Uterus (tissue), 3 donors: ENCODE measurements at regions not wholly inside any gene's neighbourhood (a gene's known extent, or its start where the extent isn't known, plus 50 kb on each side); places are given as distances from the start of the nearest gene placed in this dataset.

Source experiments
- DNase-seq, 2 donors: peaks; one replicate each; pipeline ENCODE4 v3.0.0-alpha.2; 2019 to 2020
- H3K27ac ChIP-seq, 2 donors: fragments of 200-600 bp; sonication (generic); 1 replicate in 1 of 2; 2 replicates in 1 of 2; pipeline ENCODE4 v1.5.1; 2016 to 2018
- H3K27me3 ChIP-seq, 2 donors: fragments of 200-600 bp; sonication (generic); one replicate each; pipeline ENCODE4 v1.5.1; 2018 to 2019; ENCODE audit warnings: control low read depth in 1 of 2
- H3K36me3 ChIP-seq, 2 donors: fragments of 200-600 bp; sonication (generic); one replicate each; pipeline ENCODE4 v1.5.1; 2019; ENCODE audit warnings: control low read depth in 1 of 2
- H3K4me1 ChIP-seq, 2 donors: fragments of 200-600 bp; sonication (generic); one replicate each; pipeline ENCODE4 v1.5.1; 2018 to 2019; ENCODE audit warnings: control low read depth in 1 of 2
- H3K4me3 ChIP-seq, 2 donors: fragments of 200-600 bp; sonication (generic); 1 replicate in 1 of 2; 2 replicates in 1 of 2; pipeline ENCODE4 v1.5.1; 2018 to 2019; ENCODE audit warnings: mild to moderate bottlenecking in 1 of 2
- H3K9me3 ChIP-seq, 2 donors: fragments of 200-600 bp; sonication (generic); one replicate each; pipeline ENCODE4 v1.5.1; 2019; ENCODE audit warnings: control low read depth in 1 of 2
- POLR2A ChIP-seq, 2 donors: fragments of 450-650 bp; IDR thresholded peaks; one replicate each; pipeline ENCODE4 v1.6.1; 2016; ENCODE audit warnings: antibody characterized with exemption in 2 of 2, mild to moderate bottlenecking in 1 of 2, moderate library complexity in 1 of 2
- intact Hi-C: fragments of 100-400 bp; cut with DNase I; formaldehyde crosslinking; loops from one replicate; pipeline ENCODE4 v1.15.1; 2023; ENCODE audit warnings: low total_unique reads
- TF ChIP-seq, protein P1 (sequence below), 4 experiments: fragments of 200-600 bp in 2 of 4; fragments of 450-650 bp in 2 of 4; sonication (generic) in 2 of 4; IDR thresholded peaks; one replicate each; pipeline ENCODE4 v1.5.1; 2016 to 2019; ENCODE audit warnings: antibody characterized with exemption in 4 of 4, mild to moderate bottlenecking in 2 of 4, moderate library complexity in 1 of 4
- donor health status: DM: yes; HTN: yes; CAD: no.

DNA sequence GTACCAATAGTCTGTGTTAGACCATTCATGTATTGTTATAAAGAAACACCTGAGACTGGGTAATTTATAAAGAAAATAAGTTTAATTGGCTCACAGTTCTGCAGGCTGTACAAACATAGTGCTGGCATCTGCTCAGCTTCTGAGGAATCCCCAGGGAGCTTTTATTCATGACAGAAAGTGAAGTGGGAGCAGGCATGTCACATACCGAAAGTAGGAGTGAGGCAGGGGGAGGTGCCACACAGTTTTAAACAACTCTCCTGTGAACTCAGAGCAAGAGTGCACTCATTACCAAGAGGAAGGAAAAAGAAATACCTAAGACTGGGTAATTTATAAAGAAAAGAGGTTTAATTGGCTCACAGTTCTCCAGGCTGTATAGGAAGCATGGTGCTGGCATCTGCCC lies 591.2 kb downstream of the PPP4R3C start:
- intact Hi-C loops: no loop called here
- no peaks in the 10 kb centered on the region for H3K9me3 ChIP-seq
- H3K4me3 ChIP-seq: no peak overlapping the region
- TF ChIP-seq POLR2A (IDR thresholded peaks at IDR 0.05): no peak
- TF ChIP-seq, protein P1, sequence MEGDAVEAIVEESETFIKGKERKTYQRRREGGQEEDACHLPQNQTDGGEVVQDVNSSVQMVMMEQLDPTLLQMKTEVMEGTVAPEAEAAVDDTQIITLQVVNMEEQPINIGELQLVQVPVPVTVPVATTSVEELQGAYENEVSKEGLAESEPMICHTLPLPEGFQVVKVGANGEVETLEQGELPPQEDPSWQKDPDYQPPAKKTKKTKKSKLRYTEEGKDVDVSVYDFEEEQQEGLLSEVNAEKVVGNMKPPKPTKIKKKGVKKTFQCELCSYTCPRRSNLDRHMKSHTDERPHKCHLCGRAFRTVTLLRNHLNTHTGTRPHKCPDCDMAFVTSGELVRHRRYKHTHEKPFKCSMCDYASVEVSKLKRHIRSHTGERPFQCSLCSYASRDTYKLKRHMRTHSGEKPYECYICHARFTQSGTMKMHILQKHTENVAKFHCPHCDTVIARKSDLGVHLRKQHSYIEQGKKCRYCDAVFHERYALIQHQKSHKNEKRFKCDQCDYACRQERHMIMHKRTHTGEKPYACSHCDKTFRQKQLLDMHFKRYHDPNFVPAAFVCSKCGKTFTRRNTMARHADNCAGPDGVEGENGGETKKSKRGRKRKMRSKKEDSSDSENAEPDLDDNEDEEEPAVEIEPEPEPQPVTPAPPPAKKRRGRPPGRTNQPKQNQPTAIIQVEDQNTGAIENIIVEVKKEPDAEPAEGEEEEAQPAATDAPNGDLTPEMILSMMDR (IDR thresholded peaks at IDR 0.05): no peak
- H3K4me1 ChIP-seq: no peaks in the 10 kb centered on the region
- no peak overlapping the region for H3K27ac ChIP-seq
- H3K27me3 ChIP-seq: no peaks in the 10 kb centered on the region
- no peak for DNase-seq
- no peaks in the 10 kb centered on the region for H3K36me3 ChIP-seq

DNA sequence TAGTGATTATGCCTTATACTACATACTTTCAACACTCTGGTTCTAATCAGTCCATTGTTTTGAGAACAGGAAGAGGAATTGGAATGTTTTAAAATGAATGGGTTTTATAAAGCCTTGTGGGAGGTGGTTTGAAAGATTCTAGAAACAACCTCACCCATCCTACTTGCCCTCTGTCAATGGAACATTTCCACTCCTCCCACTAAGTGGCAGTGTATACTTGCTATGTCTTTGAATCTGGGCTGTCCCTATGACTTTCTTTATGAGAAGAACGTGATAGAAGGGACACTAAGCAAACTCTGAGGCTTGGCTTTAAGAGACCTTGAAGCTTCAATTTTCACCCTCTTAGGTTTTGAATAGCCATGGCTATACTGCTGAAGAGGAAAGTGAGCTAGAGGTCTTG lies 611.2 kb downstream of the PPP4R3C start:
- intact Hi-C loops: no loop called here
- H3K27ac ChIP-seq: no peak overlapping the region
- no peaks in the 10 kb centered on the region for H3K36me3 ChIP-seq
- H3K4me1 ChIP-seq: no peaks in the 10 kb centered on the region
- no peak overlapping the region for H3K4me3 ChIP-seq
- no peaks in the 10 kb centered on the region for H3K27me3 ChIP-seq
- TF ChIP-seq, protein P1 (IDR thresholded peaks at IDR 0.05): no peak
- TF ChIP-seq POLR2A (IDR thresholded peaks at IDR 0.05): no peak
- no peaks in the 10 kb centered on the region for H3K9me3 ChIP-seq
- no peak for DNase-seq

GRCh38 chrX:26848511-26848910 lies 614.6 kb downstream of the PPP4R3C start:
- Histone ChIP-seq H3K4me3 (no peak overlapping the region), H3K36me3 (no peaks in the 10 kb centered on the region), H3K9me3 (no peaks in the 10 kb centered on the region), H3K4me1 (no peaks in the 10 kb centered on the region), H3K27ac (no peak overlapping the region), H3K27me3 (no peaks in the 10 kb centered on the region)
- DNase-seq: no peak
- intact Hi-C loops: no loop called here
- TF ChIP-seq, protein P1 (IDR thresholded peaks at IDR 0.05): no peak
- TF ChIP-seq POLR2A (IDR thresholded peaks at IDR 0.05): no peak

- H3K27me3 ChIP-seq: no peaks in the 10 kb centered on the region
- H3K4me3 ChIP-seq: no peak overlapping the region
- TF ChIP-seq, protein P1 (IDR thresholded peaks at IDR 0.05): no peak
- no peak for TF ChIP-seq POLR2A (IDR thresholded peaks at IDR 0.05)
- no peaks in the 10 kb centered on the region for H3K4me1 ChIP-seq
- H3K9me3 ChIP-seq: no peaks in the 10 kb centered on the region
- intact Hi-C loops: no loop called here
- no peak overlapping the region for H3K27ac ChIP-seq
- H3K36me3 ChIP-seq: no peaks in the 10 kb centered on the region
- DNase-seq: no peak
These were observed 618.1 kb downstream of the PPP4R3C start for GRCh38 chrX:26845056-26845455.

GRCh38 chrX:26822448-26822847 lies 606.5 kb downstream of the MAGEB5 start:
- intact Hi-C loops: no loop called here

More at GRCh38 chrX:26822448-26822847, 606.5 kb downstream of the MAGEB5 start:
- H3K36me3 ChIP-seq: no peaks in the 10 kb centered on the region
- no peak overlapping the region for H3K4me3 ChIP-seq
- no peak overlapping the region for H3K27ac ChIP-seq
- no peaks in the 10 kb centered on the region for H3K27me3 ChIP-seq
- no peak for DNase-seq
- no peaks in the 10 kb centered on the region for H3K9me3 ChIP-seq
- TF ChIP-seq, protein P1 (IDR thresholded peaks at IDR 0.05): no peak
- no peak for TF ChIP-seq POLR2A (IDR thresholded peaks at IDR 0.05)
- no peaks in the 10 kb centered on the region for H3K4me1 ChIP-seq
